Chondrocyte (in vitro differentiated cells): ENCODE measurements at regions not wholly inside any gene's neighbourhood (a gene's known extent, or its start where the extent isn't known, plus 50 kb on each side); places are given as distances from the start of the nearest gene placed in this dataset.

Source experiments
- DNase-seq: peaks from one replicate; pipeline ENCODE4 v3.0.0; 2021; ENCODE audit warnings: mixed read lengths, low spot score
- H3K27ac Mint-ChIP-seq: one replicate; pipeline ENCODE4 v1.8.0; 2021; ENCODE audit warnings: mild to moderate bottlenecking, moderate library complexity, mixed read lengths; ENCODE audit not compliant: unreplicated experiment
- H3K27me3 Mint-ChIP-seq: 2 replicates; pipeline ENCODE4 v1.8.0; 2021; ENCODE audit warnings: low read depth, mixed read lengths
- H3K36me3 Mint-ChIP-seq: 2 replicates; pipeline ENCODE4 v1.8.0; 2021; ENCODE audit warnings: low read depth, mixed read lengths
- H3K4me1 Mint-ChIP-seq: 2 replicates; pipeline ENCODE4 v1.8.0; 2021; ENCODE audit warnings: low read depth, mild to moderate bottlenecking, mixed read lengths
- H3K4me3 Mint-ChIP-seq: one replicate; pipeline ENCODE4 v1.8.0; 2021; ENCODE audit warnings: mild to moderate bottlenecking, moderate library complexity, mixed read lengths; ENCODE audit not compliant: unreplicated experiment
- H3K9me3 Mint-ChIP-seq: 2 replicates; pipeline ENCODE4 v1.8.0; 2021; ENCODE audit warnings: low read depth, mixed read lengths
- TF ChIP-seq, protein P1 (sequence below): fragments of 200-600 bp; sonication (generic); IDR thresholded peaks from 2 replicates; pipeline ENCODE4 v1.5.0; 2021; ENCODE audit warnings: antibody characterized with exemption, mild to moderate bottlenecking, moderate library complexity

DNA sequence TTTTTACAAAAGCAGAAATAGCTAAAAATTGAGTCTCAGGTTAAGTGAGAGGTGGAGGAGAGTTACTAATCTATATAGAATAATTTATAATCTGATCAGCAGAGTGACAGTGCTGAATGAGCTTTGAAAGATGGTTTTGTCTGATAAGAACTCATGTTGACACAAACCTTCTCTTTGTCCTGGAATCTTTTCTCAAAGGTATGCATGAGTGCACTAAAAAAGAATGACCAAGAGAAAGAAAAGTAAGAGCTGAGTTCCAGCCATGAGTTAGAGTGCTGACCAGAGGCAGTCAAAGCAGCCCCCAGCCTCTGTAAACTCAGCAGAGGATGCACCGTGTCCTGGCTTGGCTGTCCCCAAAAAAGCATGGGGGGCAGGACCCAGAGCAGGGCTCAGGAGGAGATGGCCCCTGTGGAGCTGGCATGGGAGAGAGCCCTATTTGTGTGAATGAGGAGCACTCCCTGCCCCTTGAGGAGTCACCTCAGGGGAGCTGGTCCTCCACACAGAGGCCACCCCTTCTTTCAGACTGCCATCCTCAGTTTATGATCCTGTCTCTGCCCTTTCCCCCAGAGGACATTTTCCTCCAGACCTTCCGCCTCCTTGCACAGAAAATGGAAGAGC, 129.8 kb downstream of the SEC23A start:
- Mint-ChIP-seq H3K27me3 (no peaks in the 10 kb centered on the region), H3K4me1 (no peaks in the 10 kb centered on the region), H3K4me3 (no peak overlapping the region), H3K36me3 (peaks cover 6% of the 10 kb centered on the region), H3K9me3 (peaks cover 39% of the 10 kb centered on the region), H3K27ac (no peak overlapping the region)
- DNase-seq, result no peak
- TF ChIP-seq, protein P1, sequence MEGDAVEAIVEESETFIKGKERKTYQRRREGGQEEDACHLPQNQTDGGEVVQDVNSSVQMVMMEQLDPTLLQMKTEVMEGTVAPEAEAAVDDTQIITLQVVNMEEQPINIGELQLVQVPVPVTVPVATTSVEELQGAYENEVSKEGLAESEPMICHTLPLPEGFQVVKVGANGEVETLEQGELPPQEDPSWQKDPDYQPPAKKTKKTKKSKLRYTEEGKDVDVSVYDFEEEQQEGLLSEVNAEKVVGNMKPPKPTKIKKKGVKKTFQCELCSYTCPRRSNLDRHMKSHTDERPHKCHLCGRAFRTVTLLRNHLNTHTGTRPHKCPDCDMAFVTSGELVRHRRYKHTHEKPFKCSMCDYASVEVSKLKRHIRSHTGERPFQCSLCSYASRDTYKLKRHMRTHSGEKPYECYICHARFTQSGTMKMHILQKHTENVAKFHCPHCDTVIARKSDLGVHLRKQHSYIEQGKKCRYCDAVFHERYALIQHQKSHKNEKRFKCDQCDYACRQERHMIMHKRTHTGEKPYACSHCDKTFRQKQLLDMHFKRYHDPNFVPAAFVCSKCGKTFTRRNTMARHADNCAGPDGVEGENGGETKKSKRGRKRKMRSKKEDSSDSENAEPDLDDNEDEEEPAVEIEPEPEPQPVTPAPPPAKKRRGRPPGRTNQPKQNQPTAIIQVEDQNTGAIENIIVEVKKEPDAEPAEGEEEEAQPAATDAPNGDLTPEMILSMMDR, result no peak

DNA sequence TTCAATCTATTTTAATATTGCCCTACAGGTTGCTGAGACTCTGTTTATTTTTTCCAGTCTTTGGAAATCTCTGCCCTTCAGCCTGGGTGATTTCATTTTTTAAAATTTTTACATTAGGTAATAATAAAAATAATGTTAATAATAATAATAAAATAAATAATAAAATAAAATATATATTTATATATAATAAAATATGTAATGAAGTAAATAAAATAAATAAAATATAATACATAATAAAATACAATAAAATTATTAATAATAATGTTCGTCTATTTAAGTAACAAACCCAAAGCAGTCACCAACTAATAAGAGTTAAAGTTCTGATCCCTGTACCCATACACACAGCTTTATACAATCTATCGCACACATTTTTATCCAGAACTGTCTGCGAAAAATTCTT, 130.5 kb downstream of the SEC23A start:
- DNase-seq, result no peak
- TF ChIP-seq, protein P1, result no peak
- peaks cover 35% of the 10 kb centered on the region for H3K9me3 Mint-ChIP-seq
- no peaks in the 10 kb centered on the region for H3K4me1 Mint-ChIP-seq
- no peak overlapping the region for H3K4me3 Mint-ChIP-seq
- no peak overlapping the region for H3K27ac Mint-ChIP-seq
- H3K36me3 Mint-ChIP-seq, result peaks cover 3% of the 10 kb centered on the region
- H3K27me3 Mint-ChIP-seq, result no peaks in the 10 kb centered on the region

- Mint-ChIP-seq H3K4me3 (no peak overlapping the region), H3K9me3 (peaks cover 24% of the 10 kb centered on the region), H3K4me1 (no peaks in the 10 kb centered on the region), H3K36me3 (peaks cover 3% of the 10 kb centered on the region), H3K27me3 (no peaks in the 10 kb centered on the region), H3K27ac (no peak overlapping the region)
- no peak for DNase-seq
- TF ChIP-seq, protein P1, result no peak
These were observed 131.6 kb downstream of the SEC23A start for GRCh38 chr14:38971258-38971921.

GRCh38 chr14:38964630-38965029, 138.4 kb downstream of the SEC23A start:
- no peak overlapping the region for H3K27ac Mint-ChIP-seq
- no peak overlapping the region for H3K4me3 Mint-ChIP-seq
- H3K9me3 Mint-ChIP-seq, result peaks cover 3% of the 10 kb centered on the region
- no peak for DNase-seq
- no peaks in the 10 kb centered on the region for H3K36me3 Mint-ChIP-seq
- TF ChIP-seq, protein P1, result no peak
- no peaks in the 10 kb centered on the region for H3K27me3 Mint-ChIP-seq
- H3K4me1 Mint-ChIP-seq, result peaks cover 6% of the 10 kb centered on the region

DNA sequence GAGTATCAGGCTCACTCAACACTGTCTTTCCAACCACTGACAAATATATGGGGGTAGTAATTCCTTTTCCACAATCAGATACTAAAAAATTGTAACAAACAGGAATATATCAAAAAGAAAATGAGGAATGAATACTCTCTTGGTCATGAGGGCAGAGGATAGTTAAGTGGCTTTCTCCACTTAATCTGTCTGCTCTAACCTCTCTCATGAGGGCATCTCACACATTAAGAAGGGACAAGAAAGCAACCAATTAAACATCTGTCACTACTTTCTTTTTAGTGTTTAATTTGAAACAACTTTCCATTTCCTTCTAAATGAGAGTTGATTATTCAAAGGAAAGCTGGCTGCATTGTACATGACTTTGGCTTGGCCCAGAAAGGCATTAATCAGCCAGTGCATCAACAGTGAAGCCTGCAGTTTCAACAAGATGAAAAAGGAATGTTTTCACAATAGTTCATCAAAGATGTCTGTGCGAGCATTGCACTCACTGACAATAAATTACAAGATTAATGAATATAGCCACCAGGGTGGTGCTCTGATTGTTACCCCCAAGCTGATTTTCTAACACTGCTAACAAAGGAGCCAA, 142.0 kb downstream of the SEC23A start:
- H3K9me3 Mint-ChIP-seq, result no peaks in the 10 kb centered on the region
- H3K27ac Mint-ChIP-seq, result no peak overlapping the region
- H3K36me3 Mint-ChIP-seq, result no peaks in the 10 kb centered on the region
- peaks cover 6% of the 10 kb centered on the region for H3K4me1 Mint-ChIP-seq
- no peaks in the 10 kb centered on the region for H3K27me3 Mint-ChIP-seq
- no peak overlapping the region for H3K4me3 Mint-ChIP-seq
- TF ChIP-seq, protein P1, result no peak
- DNase-seq, result no peak
